Eye (tissue), 1 donor: ENCODE measurements at regions not wholly inside any gene's neighbourhood (a gene's known extent, or its start where the extent isn't known, plus 50 kb on each side); places are given as distances from the start of the nearest gene placed in this dataset.
"Not testable (repeated sequence)": the region's sequence is repeated elsewhere in the genome, so short reads cannot be mapped to it uniquely, and the experiment has no call there.

Source experiments
- DNase-seq: peaks from one replicate; pipeline ENCODE4 v3.0.0-alpha.2; 2015

- no peak for DNase-seq
Observed at GRCh38 chr17:83204230-83204725, 124.9 kb downstream of the METRNL start.

GRCh38 chr17:83204736-83205386, 125.5 kb downstream of the METRNL start:
- DNase-seq, result not testable (repeated sequence)

- peak; percentile 43 for DNase-seq
Observed at GRCh38 chr17:83205387-83206035, 126.1 kb downstream of the METRNL start.

- not testable (repeated sequence) for DNase-seq
Observed at GRCh38 chr17:83206036-83206394, 126.6 kb downstream of the METRNL start.

GRCh38 chr17:83206819-83207588, 127.6 kb downstream of the METRNL start:
- not testable (repeated sequence) for DNase-seq

DNA sequence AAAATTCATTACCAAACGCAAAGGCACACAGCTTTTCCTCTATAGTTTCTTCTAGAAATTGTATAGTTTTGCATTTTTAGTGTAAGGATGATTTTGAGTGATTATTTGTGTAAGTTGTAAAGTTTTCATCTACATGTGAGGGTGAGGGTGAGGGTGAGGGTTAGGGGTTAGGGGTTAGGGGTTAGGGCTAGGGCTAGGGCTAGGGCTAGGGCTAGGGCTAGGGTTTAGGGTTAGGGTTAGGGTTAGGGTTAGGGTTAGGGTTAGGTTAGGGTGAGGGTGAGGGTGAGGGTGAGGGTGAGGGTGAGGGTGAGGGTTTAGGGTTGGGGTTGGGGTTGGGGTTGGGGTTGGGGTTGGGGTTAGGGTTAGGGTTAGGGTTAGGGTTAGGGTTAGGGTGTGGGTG, 167.6 kb downstream of the METRNL start:
- DNase-seq, result peak; percentile 84
